ENCODE measurements at regions not wholly inside any gene's neighbourhood (a gene's known extent, or its start where the extent isn't known, plus 50 kb on each side); places are given as distances from the start of the nearest gene placed in this dataset.

GRCh38 chr18:76678248-76678647, 144.1 kb upstream of the ZNF236 start:
- ATAC-seq (no peak), DNase-seq (no peak)
- no peak overlapping the region for H3K4me3 Mint-ChIP-seq
- H3K27ac Mint-ChIP-seq: no peak overlapping the region
- H3K4me1 Mint-ChIP-seq: no peaks in the 10 kb centered on the region
- H3K9me3 Mint-ChIP-seq: no peaks in the 10 kb centered on the region
- H3K27me3 Mint-ChIP-seq: peaks cover 51% of the 10 kb centered on the region

GRCh38 chr18:76674596-76674995, 147.8 kb upstream of the ZNF236 start:
- H3K4me1 Mint-ChIP-seq: no peaks in the 10 kb centered on the region
- DNase-seq: no peak
- no peak overlapping the region for H3K27ac Mint-ChIP-seq
- ATAC-seq: no peak
- H3K4me3 Mint-ChIP-seq: no peak overlapping the region
- H3K27me3 Mint-ChIP-seq: peaks cover 32% of the 10 kb centered on the region
- no peaks in the 10 kb centered on the region for H3K9me3 Mint-ChIP-seq

- peak overlapping the region in 1 of 2 donors; percentile 63 for H3K27ac Mint-ChIP-seq
- DNase-seq (no peak), ATAC-seq (no peak)
- H3K27me3 Mint-ChIP-seq: peaks cover 26% of the 10 kb centered on the region
- no peaks in the 10 kb centered on the region for H3K4me1 Mint-ChIP-seq
- no peak overlapping the region for H3K4me3 Mint-ChIP-seq
- H3K9me3 Mint-ChIP-seq: no peaks in the 10 kb centered on the region
Observed at GRCh38 chr18:76673281-76674185, 148.8 kb upstream of the ZNF236 start.

DNA sequence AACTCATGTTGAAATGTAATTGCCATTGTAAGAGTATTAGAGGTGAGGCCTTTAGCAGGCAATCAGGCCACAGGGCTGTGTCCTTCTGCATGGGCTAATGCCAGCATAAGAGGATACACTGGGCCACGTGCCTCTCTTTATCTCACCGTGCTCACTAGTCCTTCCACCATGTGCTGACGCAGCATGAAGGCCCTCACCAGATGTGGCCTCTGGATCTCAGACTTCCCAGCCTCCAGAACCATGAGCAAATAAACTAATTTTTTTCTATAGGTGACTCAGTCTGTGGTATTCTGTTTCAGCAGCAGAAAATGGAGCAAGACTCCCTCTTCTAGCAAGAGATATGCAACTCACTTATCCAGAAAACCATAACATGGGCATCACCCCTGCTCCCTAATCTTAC, 149.7 kb upstream of the ZNF236 start:
- Mint-ChIP-seq H3K9me3 (no peaks in the 10 kb centered on the region), H3K4me1 (no peaks in the 10 kb centered on the region), H3K27me3 (peaks cover 21% of the 10 kb centered on the region), H3K27ac (no peak overlapping the region), H3K4me3 (no peak overlapping the region)
- DNase-seq (no peak), ATAC-seq (no peak)

GRCh38 chr18:76670564-76671288, 151.6 kb upstream of the ZNF236 start:
- no peaks in the 10 kb centered on the region for H3K9me3 Mint-ChIP-seq
- no peaks in the 10 kb centered on the region for H3K4me1 Mint-ChIP-seq
- H3K4me3 Mint-ChIP-seq: no peak overlapping the region
- peaks cover 21% of the 10 kb centered on the region for H3K27me3 Mint-ChIP-seq
- DNase-seq (no peak), ATAC-seq (no peak)
- no peak overlapping the region for H3K27ac Mint-ChIP-seq

DNA sequence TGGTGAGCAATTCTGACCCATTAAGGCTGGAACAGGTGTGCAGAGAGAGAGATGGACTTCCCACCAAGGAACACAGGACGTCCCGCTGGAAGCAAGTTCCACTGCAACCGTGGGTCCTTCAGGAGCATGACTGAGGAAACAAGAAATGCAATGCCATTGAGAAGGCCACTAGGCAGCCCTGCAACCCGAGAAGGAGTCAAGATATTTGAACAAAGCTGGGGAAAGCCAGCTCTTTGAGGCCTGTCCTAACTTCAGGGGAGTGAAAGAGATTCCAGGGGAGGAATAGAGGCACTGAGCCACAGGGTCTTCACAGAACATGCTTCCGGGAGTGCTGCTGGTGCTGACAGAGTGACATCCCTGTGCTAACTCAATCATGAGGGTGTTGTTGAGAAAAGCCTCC, 153.8 kb upstream of the ZNF236 start:
- Mint-ChIP-seq H3K27me3 (peaks cover 14% of the 10 kb centered on the region), H3K4me3 (no peak overlapping the region), H3K9me3 (no peaks in the 10 kb centered on the region), H3K4me1 (no peaks in the 10 kb centered on the region), H3K27ac (no peak overlapping the region)
- no peak for DNase-seq
- ATAC-seq: no peak

- no peak for ATAC-seq
- Mint-ChIP-seq H3K9me3 (no peaks in the 10 kb centered on the region), H3K27ac (no peak overlapping the region), H3K27me3 (peaks cover 14% of the 10 kb centered on the region), H3K4me3 (no peak overlapping the region), H3K4me1 (no peaks in the 10 kb centered on the region)
- no peak for DNase-seq
Observed at GRCh38 chr18:76668119-76668518, 154.2 kb upstream of the ZNF236 start.

GRCh38 chr18:76667603-76668002, 154.8 kb upstream of the ZNF236 start:
- H3K27ac Mint-ChIP-seq: no peak overlapping the region
- H3K4me3 Mint-ChIP-seq: no peak overlapping the region
- DNase-seq: no peak
- no peaks in the 10 kb centered on the region for H3K9me3 Mint-ChIP-seq
- H3K27me3 Mint-ChIP-seq: peaks cover 14% of the 10 kb centered on the region
- no peaks in the 10 kb centered on the region for H3K4me1 Mint-ChIP-seq
- ATAC-seq: no peak

- no peak for ATAC-seq
- Mint-ChIP-seq H3K4me1 (peaks cover 14% of the 10 kb centered on the region), H3K27ac (no peak overlapping the region), H3K4me3 (no peak overlapping the region), H3K9me3 (no peaks in the 10 kb centered on the region), H3K27me3 (peaks cover 45% of the 10 kb centered on the region)
- no peak for DNase-seq
Observed at GRCh38 chr18:76662626-76663025, 159.7 kb upstream of the ZNF236 start.

DNA sequence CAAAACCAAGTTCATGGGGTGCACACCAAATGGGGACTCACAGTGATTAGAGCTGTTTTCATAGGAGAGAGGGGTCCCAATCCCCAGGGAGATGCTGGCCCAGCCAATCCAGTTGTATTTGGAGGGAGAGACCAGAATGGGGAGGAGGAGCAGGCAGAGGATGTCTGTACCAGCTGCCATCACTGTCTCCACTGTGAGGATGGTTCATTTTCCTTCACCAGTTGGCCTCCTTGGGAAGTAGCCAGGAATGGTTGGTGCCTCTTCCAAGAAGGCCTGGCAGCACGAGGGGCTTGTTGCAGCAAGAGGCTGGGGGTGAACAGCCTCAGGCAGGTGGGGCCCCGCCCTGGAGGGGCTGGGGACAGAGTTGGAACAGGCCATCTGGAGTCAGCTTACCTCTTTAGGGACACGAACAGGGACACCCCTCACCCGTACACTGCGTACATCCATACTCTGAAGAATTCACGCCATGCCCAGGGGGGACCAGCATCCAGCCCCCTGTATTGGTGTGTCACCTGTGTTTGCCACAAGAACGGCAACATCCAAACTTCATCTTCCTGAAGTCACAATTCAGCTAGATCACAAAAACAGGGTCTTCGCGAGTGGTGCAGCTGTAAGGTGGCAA, 161.7 kb upstream of the ZNF236 start:
- ATAC-seq: peak; percentile 16
- H3K9me3 Mint-ChIP-seq: no peaks in the 10 kb centered on the region
- DNase-seq: no peak
- H3K4me1 Mint-ChIP-seq: peaks cover 22% of the 10 kb centered on the region
- H3K4me3 Mint-ChIP-seq: no peak overlapping the region
- peaks cover 59% of the 10 kb centered on the region for H3K27me3 Mint-ChIP-seq
- no peak overlapping the region for H3K27ac Mint-ChIP-seq

DNA sequence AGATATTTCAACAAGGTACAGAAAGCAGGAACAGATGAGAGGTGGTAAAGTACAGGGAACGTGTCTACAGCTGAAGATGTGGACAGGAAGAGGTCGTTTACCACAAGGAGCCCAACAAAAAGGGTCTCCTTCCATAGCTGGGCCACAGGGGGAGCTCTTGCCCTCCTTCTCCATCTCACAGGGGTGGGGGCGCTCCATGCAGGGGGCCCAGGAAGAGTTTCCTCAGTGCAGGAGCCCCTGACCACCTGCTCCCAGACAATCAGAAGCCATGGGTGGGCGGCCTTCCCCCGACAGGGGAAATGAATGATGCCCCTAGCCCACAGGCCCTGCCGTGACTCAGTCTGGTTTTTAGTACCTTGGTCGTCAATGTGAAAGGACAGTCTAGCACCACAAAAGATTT, 163.6 kb upstream of the ZNF516 start:
- DNase-seq: peak; percentile 51 to 76
- peak overlapping the region in 1 of 2 donors; percentile 67 for H3K27ac Mint-ChIP-seq

GRCh38 chr18:76657911-76658470, 162.9 kb upstream of the ZNF516 start:
- ATAC-seq (peak; percentile 50), DNase-seq (peak in 1 of 2 donors; percentile 14)
- Mint-ChIP-seq H3K9me3 (no peaks in the 10 kb centered on the region), H3K4me3 (peak overlapping the region; percentile 53 to 59), H3K27ac (peak overlapping the region in 1 of 2 donors; percentile 67), H3K4me1 (peaks cover 22% of the 10 kb centered on the region), H3K27me3 (peaks cover 76% of the 10 kb centered on the region)

More for the DNA sequence above, 163.6 kb upstream of the ZNF516 start:
- Mint-ChIP-seq H3K27me3 (peaks cover 69% of the 10 kb centered on the region), H3K4me1 (peaks cover 22% of the 10 kb centered on the region), H3K4me3 (peak overlapping the region; percentile 53 to 59), H3K9me3 (no peaks in the 10 kb centered on the region)
- peak; percentile 93 for ATAC-seq

- Mint-ChIP-seq H3K4me1 (peaks cover 22% of the 10 kb centered on the region), H3K27me3 (peaks cover 84% of the 10 kb centered on the region), H3K27ac (no peak overlapping the region), H3K4me3 (peak overlapping the region; percentile 53 to 59), H3K9me3 (no peaks in the 10 kb centered on the region)
- ATAC-seq: no peak
- DNase-seq: no peak
Observed at GRCh38 chr18:76656925-76657827, 162.1 kb upstream of the ZNF516 start.

DNA sequence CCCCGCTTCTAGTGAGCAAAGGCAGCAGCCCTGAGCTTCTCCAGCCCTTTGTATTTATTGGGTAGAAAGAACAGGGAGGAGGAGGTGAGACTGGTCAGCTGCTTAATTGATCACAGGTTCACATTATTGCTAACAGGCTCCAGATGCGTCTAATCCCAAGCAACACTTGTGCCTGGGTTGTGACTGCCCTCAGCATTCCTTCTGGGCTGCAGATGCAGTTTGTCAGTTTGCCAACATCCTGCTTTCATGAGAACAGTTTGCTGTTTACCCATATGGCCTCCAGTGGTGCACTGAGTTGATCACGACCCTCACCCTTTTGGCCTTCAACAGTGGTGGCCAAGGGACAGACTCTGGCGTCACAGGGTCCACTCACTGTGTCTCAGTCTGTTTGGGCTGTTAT, 159.5 kb upstream of the ZNF516 start:
- Mint-ChIP-seq H3K4me1 (peaks cover 22% of the 10 kb centered on the region), H3K4me3 (no peak overlapping the region), H3K27ac (no peak overlapping the region), H3K27me3 (peaks cover 83% of the 10 kb centered on the region), H3K9me3 (peaks cover 0 to 4% of the 10 kb centered on the region in 2 donors)
- DNase-seq (no peak), ATAC-seq (no peak)

DNA sequence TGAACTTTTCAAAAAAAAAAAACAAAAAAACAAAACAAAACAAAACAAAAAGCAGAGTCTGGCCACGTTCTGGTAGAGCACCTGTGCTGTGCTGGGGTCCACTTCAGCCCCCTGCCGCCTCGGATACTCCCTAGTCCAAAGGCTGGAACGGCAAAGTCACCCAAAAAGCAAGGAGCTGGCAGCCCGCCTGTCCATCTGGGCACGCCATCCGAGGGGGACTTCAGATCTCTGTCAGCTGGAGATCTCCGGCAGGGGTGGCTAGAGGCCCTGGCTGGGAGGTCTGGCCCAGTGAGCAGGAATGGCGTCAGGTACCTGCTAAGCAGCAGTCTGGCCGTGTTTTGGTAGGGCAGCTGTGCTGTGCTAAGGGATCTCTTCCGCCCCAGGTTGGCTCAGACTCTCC, 152.3 kb upstream of the ZNF516 start:
- no peak overlapping the region for H3K27ac Mint-ChIP-seq
- peak; percentile 13 for ATAC-seq
- H3K4me3 Mint-ChIP-seq: no peak overlapping the region
- DNase-seq: no peak
- H3K9me3 Mint-ChIP-seq: peaks cover 0 to 4% of the 10 kb centered on the region in 2 donors
- H3K4me1 Mint-ChIP-seq: peaks cover 7% of the 10 kb centered on the region
- peaks cover 33% of the 10 kb centered on the region for H3K27me3 Mint-ChIP-seq
